Activated CD8-positive, alpha-beta T cell treated with anti-CD3 and anti-CD28 coated beads, Interleukin-2, amount 10 ng/mL, durations not matched to agents 7 days and 5 days (primary cell): ENCODE measurements at regions not wholly inside any gene's neighbourhood (a gene's known extent, or its start where the extent isn't known, plus 50 kb on each side); places are given as distances from the start of the nearest gene placed in this dataset.
"Not testable (repeated sequence)": the region's sequence is repeated elsewhere in the genome, so short reads cannot be mapped to it uniquely, and the experiment has no call there.

ENCODE experiments used
- ATAC-seq: fragments of 150-1000 bp; cut with Tn5 transposase; one replicate; pipeline ENCODE4 v1.10.0; 2021; ENCODE audit warnings: moderate library complexity
- CTCF ChIA-PET: fragments of 350-600 bp; sonication (Branson Sonifier 250); formaldehyde crosslinking; loops from one replicate; lab custom pipeline; 2021; ENCODE audit warnings: antibody characterized with exemption; lab: Charles Lee
- POLR2A ChIA-PET: fragments of 350-600 bp; sonication (Branson Sonifier 250); formaldehyde crosslinking; loops from one replicate; lab custom pipeline; 2021; ENCODE audit warnings: antibody characterized with exemption; lab: Charles Lee
- DNase-seq: peaks from one replicate; pipeline ENCODE4 v3.0.0-alpha.2; 2020
- H3K27ac Mint-ChIP-seq: one replicate; pipeline ENCODE4 v1.8.0; 2021; ENCODE audit warnings: mild to moderate bottlenecking, mixed read lengths
- H3K27me3 Mint-ChIP-seq: one replicate; pipeline ENCODE4 v1.8.0; 2021; ENCODE audit warnings: low read depth, mixed read lengths
- H3K36me3 Mint-ChIP-seq: one replicate; pipeline ENCODE4 v1.8.0; 2021; ENCODE audit warnings: low read depth, mixed read lengths
- H3K4me1 Mint-ChIP-seq: one replicate; pipeline ENCODE4 v1.8.0; 2021; ENCODE audit warnings: low read depth, mixed read lengths
- H3K4me3 Mint-ChIP-seq: one replicate; pipeline ENCODE4 v1.8.0; 2021; ENCODE audit warnings: mild to moderate bottlenecking, mixed read lengths
- H3K9me3 Mint-ChIP-seq: one replicate; pipeline ENCODE4 v1.8.0; 2022; ENCODE audit warnings: mixed read lengths; ENCODE audit not compliant: insufficient read depth

DNA sequence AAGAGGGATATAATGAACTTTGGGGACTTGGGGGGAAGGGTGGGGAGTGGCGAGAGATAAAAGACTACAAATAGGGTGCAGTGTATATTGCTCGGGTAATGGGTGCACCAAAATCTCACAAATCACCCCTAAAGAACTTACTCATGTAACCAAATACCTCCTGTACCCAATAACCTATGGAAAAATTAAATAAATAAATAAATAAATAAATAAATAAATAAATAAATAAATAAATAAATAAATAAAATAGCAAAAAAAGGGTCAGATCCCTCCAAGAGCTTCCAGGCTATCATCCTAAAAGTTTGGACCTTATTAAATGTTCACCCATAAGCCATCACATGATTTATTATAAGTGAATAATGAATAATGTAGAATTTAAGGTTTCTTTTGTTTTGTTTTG is 636.1 kb upstream of the C16orf82 start:
- no peak overlapping the region for H3K27ac Mint-ChIP-seq
- H3K27me3 Mint-ChIP-seq = peaks cover 9% of the 10 kb centered on the region
- CTCF ChIA-PET = no interaction called here
- H3K9me3 Mint-ChIP-seq = no peaks in the 10 kb centered on the region
- ATAC-seq = no peak
- no peak overlapping the region for H3K4me3 Mint-ChIP-seq
- POLR2A ChIA-PET = no interaction called here
- no peak for DNase-seq
- no peaks in the 10 kb centered on the region for H3K4me1 Mint-ChIP-seq
- H3K36me3 Mint-ChIP-seq = no peaks in the 10 kb centered on the region

DNA sequence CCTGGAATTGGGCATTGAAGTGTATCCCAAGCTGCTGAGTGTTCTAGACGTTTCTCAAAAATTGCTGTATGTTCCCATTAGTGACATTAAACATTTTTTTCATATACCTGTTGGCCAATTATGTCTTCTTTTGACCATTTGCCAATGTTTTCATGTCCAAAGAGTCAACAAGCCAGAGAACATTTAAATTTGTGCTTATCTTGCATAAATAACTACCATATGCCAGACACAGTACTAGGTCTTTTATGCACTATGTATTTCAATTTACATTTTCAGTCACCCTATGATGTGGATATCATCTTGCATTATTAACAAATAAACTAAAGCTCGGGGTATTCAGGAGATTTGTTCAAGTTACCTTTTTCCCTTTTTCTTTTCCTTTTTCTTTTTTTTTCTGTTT is 632.9 kb upstream of the C16orf82 start:
- CTCF ChIA-PET = no interaction called here
- H3K36me3 Mint-ChIP-seq = no peaks in the 10 kb centered on the region
- peaks cover 13% of the 10 kb centered on the region for H3K27me3 Mint-ChIP-seq
- no peaks in the 10 kb centered on the region for H3K4me1 Mint-ChIP-seq
- POLR2A ChIA-PET = no interaction called here
- H3K4me3 Mint-ChIP-seq = no peak overlapping the region
- H3K27ac Mint-ChIP-seq = no peak overlapping the region
- no peak for DNase-seq
- ATAC-seq = no peak
- no peaks in the 10 kb centered on the region for H3K9me3 Mint-ChIP-seq

DNA sequence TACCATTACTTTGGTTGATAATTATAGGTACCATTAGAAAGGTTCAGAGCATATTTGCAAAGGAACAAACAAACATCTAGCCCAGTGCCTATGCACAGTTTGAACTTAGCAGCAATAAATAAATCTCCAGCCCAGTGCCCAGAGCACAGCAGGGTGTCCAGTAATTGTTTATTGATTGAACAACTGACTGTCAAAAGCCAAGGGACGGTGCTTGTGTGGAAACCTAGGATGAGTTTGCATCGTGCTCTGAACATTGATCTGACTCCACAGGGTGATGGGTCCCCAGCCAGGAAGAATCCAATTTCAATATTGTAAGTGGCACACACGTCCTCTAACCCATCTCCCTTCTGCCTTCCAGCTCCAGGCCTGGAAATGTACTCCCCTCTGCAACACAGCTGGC is 625.5 kb upstream of the C16orf82 start:
- H3K27ac Mint-ChIP-seq = no peak overlapping the region
- no peak for ATAC-seq
- DNase-seq = no peak
- H3K9me3 Mint-ChIP-seq = no peaks in the 10 kb centered on the region
- no peak overlapping the region for H3K4me3 Mint-ChIP-seq
- ChIA-PET CTCF (no interaction called here), POLR2A (no interaction called here)
- no peaks in the 10 kb centered on the region for H3K36me3 Mint-ChIP-seq
- H3K4me1 Mint-ChIP-seq = no peaks in the 10 kb centered on the region
- peaks cover 6% of the 10 kb centered on the region for H3K27me3 Mint-ChIP-seq

DNA sequence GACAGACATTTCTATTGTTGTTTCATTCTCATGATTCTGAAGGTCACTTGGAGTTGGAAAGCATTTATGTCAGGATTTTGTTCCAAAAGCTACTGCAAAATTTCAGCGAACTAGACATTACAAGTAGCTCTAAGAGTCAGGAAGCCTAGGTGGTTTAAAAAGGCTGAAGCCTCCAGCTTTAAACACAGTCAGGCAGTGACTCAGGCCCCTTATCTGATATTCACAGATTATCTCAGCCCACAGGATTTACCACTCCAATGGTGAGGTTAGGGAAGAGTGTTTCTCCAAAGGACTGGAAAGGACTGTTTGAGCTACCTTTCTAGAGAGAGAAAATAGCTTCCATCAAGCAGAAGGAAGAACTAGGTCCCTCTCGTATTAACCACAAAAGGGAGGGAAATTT is 624.4 kb upstream of the C16orf82 start:
- Mint-ChIP-seq H3K36me3 (no peaks in the 10 kb centered on the region), H3K9me3 (no peaks in the 10 kb centered on the region), H3K4me1 (no peaks in the 10 kb centered on the region), H3K27me3 (peaks cover 6% of the 10 kb centered on the region), H3K27ac (no peak overlapping the region), H3K4me3 (no peak overlapping the region)
- ChIA-PET POLR2A (no interaction called here), CTCF (no interaction called here)
- no peak for DNase-seq
- ATAC-seq = no peak

DNA sequence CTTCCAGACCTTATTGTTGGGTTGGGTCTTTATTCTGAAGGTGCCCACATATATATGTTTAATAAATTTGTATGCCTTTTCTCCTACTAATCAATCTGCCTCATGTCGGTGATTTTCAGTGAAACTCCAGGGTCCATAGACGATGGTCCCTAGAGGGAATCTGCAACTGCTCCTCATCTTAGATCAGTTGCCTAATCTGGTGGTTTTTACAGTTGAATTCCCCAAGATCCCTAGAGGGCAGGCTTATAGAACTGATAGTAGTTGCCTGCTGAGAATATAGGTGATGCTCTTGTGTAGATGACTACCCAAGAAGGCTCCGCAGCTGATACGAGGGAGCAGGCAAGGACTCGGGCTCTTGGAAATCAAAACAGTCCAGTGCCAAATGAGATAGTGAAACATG is 619.2 kb upstream of the C16orf82 start:
- H3K4me1 Mint-ChIP-seq = no peaks in the 10 kb centered on the region
- POLR2A ChIA-PET = no interaction called here
- H3K27ac Mint-ChIP-seq = no peak overlapping the region
- H3K27me3 Mint-ChIP-seq = no peaks in the 10 kb centered on the region
- no peaks in the 10 kb centered on the region for H3K36me3 Mint-ChIP-seq
- ATAC-seq = no peak
- H3K9me3 Mint-ChIP-seq = peaks cover 3% of the 10 kb centered on the region
- DNase-seq = no peak
- no peak overlapping the region for H3K4me3 Mint-ChIP-seq
- CTCF ChIA-PET = no interaction called here

DNA sequence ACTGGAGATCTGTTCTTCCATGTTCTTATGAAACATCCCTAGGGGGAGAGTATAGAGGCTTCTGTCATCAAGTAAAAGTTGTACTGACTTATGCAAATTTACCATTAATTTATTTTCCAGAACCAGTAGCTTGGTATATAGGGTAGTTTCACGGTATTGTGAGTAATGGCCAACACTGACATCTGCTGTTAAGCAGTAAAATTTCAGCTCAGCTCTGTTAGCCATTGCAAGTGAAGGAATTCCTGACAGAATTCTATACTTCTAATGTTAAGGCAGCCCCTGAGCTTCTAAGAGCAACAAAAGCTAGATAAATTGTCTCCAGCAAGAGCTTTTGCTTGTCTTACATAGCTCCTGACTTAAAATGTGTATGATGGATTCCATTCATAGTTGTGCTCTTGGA is 613.5 kb upstream of the C16orf82 start:
- no peaks in the 10 kb centered on the region for H3K27me3 Mint-ChIP-seq
- H3K4me3 Mint-ChIP-seq = no peak overlapping the region
- no peaks in the 10 kb centered on the region for H3K4me1 Mint-ChIP-seq
- no peak for ATAC-seq
- no peak overlapping the region for H3K27ac Mint-ChIP-seq
- H3K9me3 Mint-ChIP-seq = peaks cover 3% of the 10 kb centered on the region
- POLR2A ChIA-PET = interaction anchor here (0.8 kb wide), 1 partner anchor 9 kb away, joined by 4 read pairs; no protein-coding TSS in a partner anchor
- CTCF ChIA-PET = interaction anchor here (1.1 kb wide), 1 partner anchor 192 kb away, joined by 7 read pairs; no protein-coding TSS in a partner anchor
- no peaks in the 10 kb centered on the region for H3K36me3 Mint-ChIP-seq
- no peak for DNase-seq

DNA sequence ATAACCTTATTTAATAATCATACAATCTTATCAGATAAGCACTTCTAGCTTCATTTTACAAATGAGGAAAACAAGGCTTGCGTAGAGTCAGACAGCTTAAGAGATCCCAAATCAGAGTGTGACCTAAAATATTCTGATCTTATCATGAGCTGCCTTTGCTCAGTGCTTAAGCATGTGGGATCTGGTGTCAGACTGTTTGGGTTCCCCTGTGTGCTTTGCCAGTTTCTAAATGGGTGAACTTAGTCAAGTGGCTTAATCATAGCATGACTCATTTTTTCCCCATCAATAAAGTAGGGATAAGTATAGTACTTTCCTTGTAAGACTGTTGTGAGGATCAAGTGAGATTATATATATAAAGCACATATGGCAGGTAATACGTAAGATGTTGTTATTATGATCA is 612.6 kb upstream of the C16orf82 start:
- Mint-ChIP-seq H3K4me1 (no peaks in the 10 kb centered on the region), H3K9me3 (peaks cover 3% of the 10 kb centered on the region), H3K4me3 (no peak overlapping the region), H3K27me3 (peaks cover 4% of the 10 kb centered on the region), H3K36me3 (no peaks in the 10 kb centered on the region), H3K27ac (no peak overlapping the region)
- ATAC-seq (no peak), DNase-seq (no peak)
- ChIA-PET CTCF (no interaction called here), POLR2A (interaction anchor here (0.6 kb wide), 1 partner anchor 40 kb away, joined by 3 read pairs; no protein-coding TSS in a partner anchor)

DNA sequence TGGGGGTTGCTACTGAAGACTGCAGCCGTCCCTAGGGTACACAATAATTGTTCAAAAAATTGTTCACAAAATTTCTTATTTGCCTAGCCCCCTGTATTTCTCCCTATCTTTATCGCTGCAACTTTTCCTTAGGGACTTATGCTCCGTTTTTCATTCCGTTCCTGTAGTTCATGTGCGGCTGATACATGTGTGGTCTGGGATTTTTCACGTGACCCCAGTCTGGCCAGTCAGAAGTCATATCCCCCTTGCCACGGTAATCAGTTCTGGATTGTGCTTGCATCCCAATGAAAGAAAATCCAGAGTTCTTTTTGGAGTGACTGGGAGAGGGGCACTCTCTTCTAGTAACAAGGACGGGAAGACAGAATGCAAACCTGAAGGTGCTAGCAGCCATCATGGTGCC is 610.7 kb upstream of the C16orf82 start:
- Mint-ChIP-seq H3K4me3 (no peak overlapping the region), H3K36me3 (no peaks in the 10 kb centered on the region), H3K27me3 (peaks cover 4% of the 10 kb centered on the region), H3K4me1 (no peaks in the 10 kb centered on the region), H3K27ac (no peak overlapping the region), H3K9me3 (peaks cover 3% of the 10 kb centered on the region)
- ChIA-PET CTCF (no interaction called here), POLR2A (no interaction called here)
- ATAC-seq = no peak
- no peak for DNase-seq

DNA sequence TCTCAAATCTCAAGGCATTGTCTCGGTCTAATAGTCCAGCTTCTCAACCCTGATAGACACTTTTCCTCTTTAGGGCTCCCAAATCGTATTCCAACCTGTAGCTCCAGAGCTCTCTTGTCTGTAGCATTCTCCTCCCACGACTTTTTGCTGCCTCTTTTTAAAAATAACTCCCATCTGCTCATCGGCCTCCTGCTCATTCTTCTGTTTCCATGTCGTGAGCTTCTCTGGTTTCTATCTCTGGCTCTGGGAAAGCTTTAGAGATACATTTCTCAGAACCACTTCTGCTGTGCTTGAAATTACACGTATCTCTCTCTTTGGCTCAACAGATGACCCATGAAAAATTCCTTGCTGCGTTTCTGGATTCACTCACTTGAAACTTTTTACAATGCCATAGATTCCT is 609.6 kb upstream of the C16orf82 start:
- no peak for DNase-seq
- ATAC-seq = no peak
- Mint-ChIP-seq H3K9me3 (peaks cover 2% of the 10 kb centered on the region), H3K4me3 (no peak overlapping the region), H3K27ac (no peak overlapping the region), H3K27me3 (peaks cover 7% of the 10 kb centered on the region), H3K36me3 (no peaks in the 10 kb centered on the region), H3K4me1 (no peaks in the 10 kb centered on the region)
- CTCF ChIA-PET = no interaction called here
- POLR2A ChIA-PET = no interaction called here

DNA sequence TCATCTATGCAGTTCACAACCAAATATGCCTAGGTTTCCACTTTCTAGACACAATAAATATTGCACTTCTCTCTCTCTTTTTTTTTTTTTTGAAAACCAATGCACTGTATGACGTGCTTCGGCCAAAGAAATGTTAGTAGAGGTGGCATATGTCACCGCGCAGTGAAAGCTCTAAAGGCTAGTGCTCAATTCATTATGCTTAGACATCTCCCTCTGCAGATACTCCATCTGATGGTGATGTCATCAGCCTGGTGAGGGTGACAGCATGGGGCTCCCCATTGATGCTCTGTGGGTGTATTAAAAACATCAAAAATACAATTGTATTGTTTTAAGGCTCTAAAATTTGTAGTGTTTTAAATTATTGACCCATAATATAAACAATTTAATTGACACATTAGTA is 608.8 kb upstream of the C16orf82 start:
- CTCF ChIA-PET = no interaction called here
- POLR2A ChIA-PET = no interaction called here
- no peaks in the 10 kb centered on the region for H3K4me1 Mint-ChIP-seq
- ATAC-seq (no peak), DNase-seq (no peak)
- peaks cover 12% of the 10 kb centered on the region for H3K27me3 Mint-ChIP-seq
- H3K4me3 Mint-ChIP-seq = no peak overlapping the region
- no peak overlapping the region for H3K27ac Mint-ChIP-seq
- H3K9me3 Mint-ChIP-seq = no peaks in the 10 kb centered on the region
- H3K36me3 Mint-ChIP-seq = no peaks in the 10 kb centered on the region

DNA sequence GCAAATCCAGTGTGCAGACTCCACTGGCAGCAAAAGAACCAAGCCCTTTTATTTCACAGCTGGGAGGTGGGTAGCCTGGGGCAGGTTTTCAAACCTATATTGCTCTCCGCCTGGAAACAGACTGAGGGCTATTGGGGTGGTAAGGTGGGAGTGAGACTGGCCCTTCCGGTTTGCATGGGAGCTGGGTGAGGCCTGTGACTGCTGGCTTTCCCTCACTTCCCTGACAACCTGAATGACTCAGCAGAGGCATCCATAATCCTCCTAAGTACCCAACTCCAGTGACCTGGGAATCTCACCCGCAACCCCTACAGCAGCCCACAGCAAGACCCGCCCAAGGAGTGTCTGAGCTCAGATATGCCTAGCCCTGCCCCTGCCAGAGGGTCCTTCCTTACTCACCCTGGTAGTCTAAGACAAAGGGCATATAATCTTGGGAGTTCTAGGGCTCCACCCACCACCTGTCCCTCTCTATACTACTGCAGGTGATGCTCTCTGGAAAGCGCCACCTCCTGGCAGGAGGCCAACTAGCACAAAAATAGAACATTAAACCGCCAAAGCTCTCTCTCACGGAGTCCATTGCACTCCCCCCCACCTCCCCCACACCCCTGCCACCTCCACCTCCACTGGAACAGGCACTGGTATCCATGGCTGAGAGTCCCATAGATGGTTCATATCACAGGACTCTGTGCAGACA is 602.0 kb upstream of the C16orf82 start:
- H3K4me1 Mint-ChIP-seq = no peaks in the 10 kb centered on the region
- no peaks in the 10 kb centered on the region for H3K9me3 Mint-ChIP-seq
- POLR2A ChIA-PET = no interaction called here
- peaks cover 19% of the 10 kb centered on the region for H3K27me3 Mint-ChIP-seq
- ATAC-seq (no peak), DNase-seq (no peak)
- no peak overlapping the region for H3K27ac Mint-ChIP-seq
- CTCF ChIA-PET = no interaction called here
- no peaks in the 10 kb centered on the region for H3K36me3 Mint-ChIP-seq
- no peak overlapping the region for H3K4me3 Mint-ChIP-seq

DNA sequence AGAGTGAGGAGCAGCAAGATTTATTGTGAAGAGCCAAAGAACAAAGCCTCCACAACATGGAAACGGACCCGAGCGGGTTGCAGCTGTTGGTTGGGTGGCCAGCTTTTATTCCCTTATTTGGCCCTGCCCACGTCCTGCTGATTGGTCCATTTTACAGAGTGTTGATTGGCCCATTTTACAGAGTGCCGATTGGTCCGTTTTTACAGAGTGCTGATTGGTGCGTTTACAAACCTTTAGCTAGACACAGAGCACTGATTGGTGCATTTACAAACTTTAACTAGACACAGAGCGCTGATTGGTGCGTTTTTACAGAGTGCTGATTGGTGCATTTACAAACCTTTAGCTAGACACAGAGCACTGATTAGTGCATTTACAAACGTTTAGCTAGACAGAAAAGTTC is 592.3 kb upstream of the C16orf82 start:
- ATAC-seq, POLR2A ChIA-PET, CTCF ChIA-PET, H3K36me3 Mint-ChIP-seq, H3K27ac Mint-ChIP-seq, H3K4me3 Mint-ChIP-seq, H3K4me1 Mint-ChIP-seq, DNase-seq: not testable (repeated sequence)
- Mint-ChIP-seq H3K9me3 (peaks cover 15% of the 10 kb centered on the region), H3K27me3 (peaks cover 27% of the 10 kb centered on the region)

DNA sequence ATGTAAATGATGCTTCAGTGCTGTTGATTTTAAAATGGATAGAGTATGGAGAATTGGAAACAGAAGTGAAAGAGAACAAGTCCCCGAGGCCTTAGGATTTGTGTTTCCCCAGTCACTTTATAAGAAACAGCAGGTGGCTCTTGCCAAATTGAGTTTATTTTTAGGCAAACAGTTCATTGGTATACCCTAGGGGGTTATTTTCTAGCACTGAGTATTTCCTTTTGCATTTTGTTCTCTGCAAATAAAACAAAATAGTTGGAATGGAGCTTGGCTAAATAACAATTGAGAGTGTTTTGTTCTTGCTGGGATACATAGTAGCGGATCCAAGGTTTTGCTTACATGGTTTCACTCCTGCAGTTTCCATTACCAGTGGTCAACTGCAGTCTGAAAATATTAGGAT is 591.1 kb upstream of the C16orf82 start:
- no peak overlapping the region for H3K4me3 Mint-ChIP-seq
- H3K27ac Mint-ChIP-seq = no peak overlapping the region
- DNase-seq (no peak), ATAC-seq (no peak)
- peaks cover 15% of the 10 kb centered on the region for H3K9me3 Mint-ChIP-seq
- H3K4me1 Mint-ChIP-seq = no peaks in the 10 kb centered on the region
- ChIA-PET CTCF (no interaction called here), POLR2A (no interaction called here)
- no peaks in the 10 kb centered on the region for H3K36me3 Mint-ChIP-seq
- peaks cover 30% of the 10 kb centered on the region for H3K27me3 Mint-ChIP-seq
